Duodenal mucosa (tissue), 2 donors: ENCODE measurements at regions not wholly inside any gene's neighbourhood (a gene's known extent, or its start where the extent isn't known, plus 50 kb on each side); places are given as distances from the start of the nearest gene placed in this dataset.

ENCODE experiments used
- H3K27ac ChIP-seq: one replicate; pipeline ENCODE4 v1.7.0; 2013; ENCODE audit warnings: low read depth, low read length
- H3K27me3 ChIP-seq, 2 donors: one replicate each; pipeline ENCODE4 v1.7.0; 2013; ENCODE audit warnings: low read length in 2 of 2, control low read depth in 1 of 2; ENCODE audit not compliant: insufficient read depth in 2 of 2, control insufficient read depth in 1 of 2
- H3K36me3 ChIP-seq, 2 donors: one replicate each; pipeline ENCODE4 v1.7.0; 2013; ENCODE audit warnings: low read length in 2 of 2, control low read depth in 1 of 2; ENCODE audit not compliant: insufficient read depth in 2 of 2, control insufficient read depth in 1 of 2
- H3K4me1 ChIP-seq, 2 donors: one replicate each; pipeline ENCODE4 v1.7.0; 2013; ENCODE audit warnings: low read length in 2 of 2, control low read depth in 1 of 2; ENCODE audit not compliant: insufficient read depth in 2 of 2, control insufficient read depth in 1 of 2
- H3K4me3 ChIP-seq, 2 donors: one replicate each; pipeline ENCODE4 v1.7.0; 2013; ENCODE audit warnings: low read length in 2 of 2, low read depth in 1 of 2
- H3K9ac ChIP-seq, 2 donors: one replicate each; pipeline ENCODE4 v1.7.0; 2013; ENCODE audit warnings: low read length in 2 of 2, low read depth in 1 of 2
- H3K9me3 ChIP-seq, 2 donors: one replicate each; pipeline ENCODE4 v1.7.0; 2013; ENCODE audit warnings: low read length in 2 of 2, control low read depth in 1 of 2; ENCODE audit not compliant: control insufficient read depth in 1 of 2

GRCh38 chr4:136706942-136707341 lies 825.4 kb downstream of the PCDH18 start:
- no peaks in the 10 kb centered on the region for H3K27me3 ChIP-seq
- no peaks in the 10 kb centered on the region for H3K9me3 ChIP-seq
- no peaks in the 10 kb centered on the region for H3K4me1 ChIP-seq
- H3K27ac ChIP-seq: no peak overlapping the region
- no peaks in the 10 kb centered on the region for H3K36me3 ChIP-seq
- no peak overlapping the region for H3K9ac ChIP-seq
- no peak overlapping the region for H3K4me3 ChIP-seq

- Histone ChIP-seq H3K4me3 (no peak overlapping the region), H3K27ac (no peak overlapping the region), H3K9ac (no peak overlapping the region), H3K36me3 (no peaks in the 10 kb centered on the region), H3K9me3 (no peaks in the 10 kb centered on the region), H3K27me3 (no peaks in the 10 kb centered on the region), H3K4me1 (no peaks in the 10 kb centered on the region)
Measured at GRCh38 chr4:136699905-136700304, 832.4 kb downstream of the PCDH18 start.

- no peaks in the 10 kb centered on the region for H3K36me3 ChIP-seq
Measured at GRCh38 chr4:136691607-136692006, 840.7 kb downstream of the PCDH18 start.

GRCh38 chr4:136690360-136690759 lies 841.9 kb downstream of the PCDH18 start:
- Histone ChIP-seq H3K9ac (no peak overlapping the region), H3K4me1 (no peaks in the 10 kb centered on the region), H3K9me3 (no peaks in the 10 kb centered on the region), H3K27ac (no peak overlapping the region), H3K4me3 (no peak overlapping the region), H3K36me3 (no peaks in the 10 kb centered on the region), H3K27me3 (no peaks in the 10 kb centered on the region)

More at GRCh38 chr4:136691607-136692006, 840.7 kb downstream of the PCDH18 start:
- Histone ChIP-seq H3K27ac (no peak overlapping the region), H3K4me1 (no peaks in the 10 kb centered on the region), H3K4me3 (no peak overlapping the region), H3K9me3 (no peaks in the 10 kb centered on the region), H3K27me3 (no peaks in the 10 kb centered on the region), H3K9ac (no peak overlapping the region)

- H3K36me3 ChIP-seq: no peaks in the 10 kb centered on the region
- no peak overlapping the region for H3K4me3 ChIP-seq
- H3K27ac ChIP-seq: no peak overlapping the region
- H3K9ac ChIP-seq: no peak overlapping the region
- H3K27me3 ChIP-seq: no peaks in the 10 kb centered on the region
- H3K4me1 ChIP-seq: no peaks in the 10 kb centered on the region
- no peaks in the 10 kb centered on the region for H3K9me3 ChIP-seq
Measured at GRCh38 chr4:136687596-136687995, 844.7 kb downstream of the PCDH18 start.

GRCh38 chr4:136687118-136687517 lies 845.2 kb downstream of the PCDH18 start:
- H3K27me3 ChIP-seq: no peaks in the 10 kb centered on the region
- H3K9ac ChIP-seq: no peak overlapping the region
- H3K9me3 ChIP-seq: no peaks in the 10 kb centered on the region
- no peak overlapping the region for H3K27ac ChIP-seq
- no peaks in the 10 kb centered on the region for H3K36me3 ChIP-seq
- H3K4me3 ChIP-seq: no peak overlapping the region
- H3K4me1 ChIP-seq: no peaks in the 10 kb centered on the region

- Histone ChIP-seq H3K9ac (no peak overlapping the region), H3K36me3 (no peaks in the 10 kb centered on the region), H3K9me3 (no peaks in the 10 kb centered on the region), H3K27ac (no peak overlapping the region), H3K27me3 (no peaks in the 10 kb centered on the region), H3K4me3 (no peak overlapping the region), H3K4me1 (no peaks in the 10 kb centered on the region)
Measured at GRCh38 chr4:136680761-136681160, 851.5 kb downstream of the PCDH18 start.

GRCh38 chr4:136680271-136680670 lies 852.0 kb downstream of the PCDH18 start:
- Histone ChIP-seq H3K27ac (no peak overlapping the region), H3K36me3 (no peaks in the 10 kb centered on the region), H3K27me3 (no peaks in the 10 kb centered on the region), H3K4me1 (no peaks in the 10 kb centered on the region), H3K4me3 (no peak overlapping the region), H3K9ac (no peak overlapping the region), H3K9me3 (no peaks in the 10 kb centered on the region)

GRCh38 chr4:136670265-136670664 lies 862.0 kb downstream of the PCDH18 start:
- Histone ChIP-seq H3K27me3 (no peaks in the 10 kb centered on the region), H3K4me3 (no peak overlapping the region), H3K9me3 (no peaks in the 10 kb centered on the region), H3K4me1 (no peaks in the 10 kb centered on the region), H3K27ac (no peak overlapping the region), H3K9ac (no peak overlapping the region), H3K36me3 (no peaks in the 10 kb centered on the region)

- Histone ChIP-seq H3K9ac (no peak overlapping the region), H3K4me1 (no peaks in the 10 kb centered on the region), H3K9me3 (peaks cover 0 to 2% of the 10 kb centered on the region in 2 donors), H3K27ac (no peak overlapping the region), H3K4me3 (no peak overlapping the region), H3K36me3 (no peaks in the 10 kb centered on the region), H3K27me3 (no peaks in the 10 kb centered on the region)
Measured at GRCh38 chr4:136664988-136665387, 867.3 kb downstream of the PCDH18 start.

GRCh38 chr4:136662539-136662938 lies 869.8 kb downstream of the PCDH18 start:
- Histone ChIP-seq H3K9ac (no peak overlapping the region), H3K36me3 (no peaks in the 10 kb centered on the region), H3K4me1 (no peaks in the 10 kb centered on the region), H3K27ac (no peak overlapping the region), H3K4me3 (no peak overlapping the region), H3K27me3 (no peaks in the 10 kb centered on the region), H3K9me3 (peaks cover 0 to 2% of the 10 kb centered on the region in 2 donors)
